Activated CD8-positive, alpha-beta memory T cell treated with anti-CD3 and anti-CD28 coated beads, Interleukin-2, amount 10 ng/mL, durations not matched to agents 7 days and 5 days (primary cell): ENCODE measurements at regions not wholly inside any gene's neighbourhood (a gene's known extent, or its start where the extent isn't known, plus 50 kb on each side); places are given as distances from the start of the nearest gene placed in this dataset.

Experiments
- ATAC-seq: fragments of 150-1000 bp; cut with Tn5 transposase; one replicate; pipeline ENCODE4 v1.10.0; 2021; ENCODE audit warnings: moderate library complexity
- CTCF ChIA-PET: fragments of 350-600 bp; sonication (Branson Sonifier 250); formaldehyde crosslinking; loops from one replicate; lab custom pipeline; 2021; ENCODE audit warnings: antibody characterized with exemption; lab: Charles Lee
- DNase-seq: peaks from one replicate; pipeline ENCODE4 v3.0.0-alpha.2; 2020
- H3K27ac Mint-ChIP-seq: one replicate; pipeline ENCODE4 v1.8.0; 2021; ENCODE audit warnings: mild to moderate bottlenecking, mixed read lengths
- H3K27me3 Mint-ChIP-seq: one replicate; pipeline ENCODE4 v1.8.0; 2021; ENCODE audit warnings: mixed read lengths
- H3K36me3 Mint-ChIP-seq: one replicate; pipeline ENCODE4 v1.8.0; 2021; ENCODE audit warnings: mild to moderate bottlenecking, mixed read lengths
- H3K4me1 Mint-ChIP-seq: one replicate; pipeline ENCODE4 v1.8.0; 2021; ENCODE audit warnings: mixed read lengths
- H3K4me3 Mint-ChIP-seq: one replicate; pipeline ENCODE4 v1.8.0; 2021; ENCODE audit warnings: mild to moderate bottlenecking, moderate library complexity, mixed read lengths
- H3K9me3 Mint-ChIP-seq: one replicate; pipeline ENCODE4 v1.8.0; 2022; ENCODE audit warnings: low read depth, mixed read lengths

DNA sequence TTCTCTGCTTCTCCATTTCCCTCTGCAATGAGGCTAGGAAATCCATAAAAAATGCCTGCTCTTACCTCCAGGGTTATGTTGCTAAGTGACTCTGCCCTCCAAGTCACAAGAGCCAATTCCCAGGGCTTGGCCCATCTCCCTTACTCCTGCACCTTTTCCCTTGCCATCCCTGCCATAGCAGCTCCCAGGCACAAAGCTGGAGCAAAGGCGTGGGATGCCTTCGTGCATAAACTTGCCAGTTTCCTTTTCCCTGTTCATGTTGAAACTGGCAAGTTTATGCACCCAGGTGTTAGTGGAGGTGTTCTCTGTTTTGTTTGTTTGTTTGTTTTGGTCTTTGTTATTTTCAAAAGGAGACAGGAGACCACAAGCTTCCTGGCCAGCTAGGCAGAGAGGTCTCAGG lies 195.1 kb downstream of the ACKR3 start:
- CTCF ChIA-PET: no interaction called here
- H3K4me3 Mint-ChIP-seq: no peak overlapping the region
- no peak for ATAC-seq

DNA sequence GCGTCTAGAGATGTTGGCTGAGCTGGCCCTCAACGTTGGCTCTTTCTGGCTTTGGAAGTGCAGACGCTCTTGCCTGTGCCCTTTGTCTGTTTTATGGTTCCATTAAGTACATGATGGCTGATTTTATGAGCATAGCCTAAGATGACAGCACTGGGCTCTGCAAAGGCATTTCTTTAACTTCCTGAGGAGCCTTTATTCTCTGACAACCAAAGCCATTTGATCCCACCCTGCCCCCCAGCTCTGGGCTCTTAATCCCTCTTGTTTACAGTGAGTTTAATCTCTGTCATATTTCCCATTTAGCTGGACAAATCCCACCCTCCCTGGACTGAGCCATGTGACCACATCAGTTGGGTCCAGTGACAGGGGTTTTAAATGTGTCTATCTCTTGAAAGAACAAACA lies 195.9 kb downstream of the ACKR3 start:
- Mint-ChIP-seq H3K27me3 (peaks cover 3% of the 10 kb centered on the region), H3K27ac (no peak overlapping the region), H3K36me3 (no peaks in the 10 kb centered on the region), H3K4me3 (no peak overlapping the region), H3K9me3 (no peaks in the 10 kb centered on the region), H3K4me1 (no peaks in the 10 kb centered on the region)
- CTCF ChIA-PET: no interaction called here
- DNase-seq (no peak), ATAC-seq (no peak)

More for the DNA sequence above, 195.1 kb downstream of the ACKR3 start:
- Mint-ChIP-seq H3K27ac (no peak overlapping the region), H3K27me3 (peaks cover 3% of the 10 kb centered on the region), H3K9me3 (no peaks in the 10 kb centered on the region), H3K36me3 (no peaks in the 10 kb centered on the region), H3K4me1 (no peaks in the 10 kb centered on the region)
- no peak for DNase-seq

GRCh38 chr2:236766850-236767249 lies 197.2 kb downstream of the ACKR3 start:
- no peak for ATAC-seq
- Mint-ChIP-seq H3K4me1 (no peaks in the 10 kb centered on the region), H3K27ac (no peak overlapping the region), H3K36me3 (no peaks in the 10 kb centered on the region), H3K4me3 (no peak overlapping the region), H3K27me3 (peaks cover 3% of the 10 kb centered on the region), H3K9me3 (no peaks in the 10 kb centered on the region)
- CTCF ChIA-PET: no interaction called here
- DNase-seq: no peak

DNA sequence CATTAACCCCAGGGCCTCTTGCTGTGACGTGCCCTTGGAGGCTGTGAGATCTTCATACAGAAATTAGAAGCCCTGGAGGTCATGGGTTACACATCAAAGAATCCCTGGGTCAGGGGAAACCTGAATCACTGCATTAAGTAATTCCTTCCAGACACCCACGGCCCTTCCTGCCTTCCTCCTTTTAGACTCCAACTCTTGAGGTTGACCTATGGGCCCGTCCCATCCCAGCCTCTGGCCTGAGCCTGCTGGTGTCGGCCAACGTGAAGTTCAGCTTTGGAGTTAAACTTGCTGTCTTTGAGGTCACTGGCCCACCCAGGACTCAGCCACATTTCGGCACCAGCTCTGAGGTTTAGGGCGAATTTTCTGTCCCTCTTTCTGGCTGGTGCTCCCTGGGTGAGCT lies 198.3 kb downstream of the ACKR3 start:
- H3K36me3 Mint-ChIP-seq: no peaks in the 10 kb centered on the region
- H3K27me3 Mint-ChIP-seq: peaks cover 3% of the 10 kb centered on the region
- H3K27ac Mint-ChIP-seq: no peak overlapping the region
- DNase-seq (no peak), ATAC-seq (no peak)
- CTCF ChIA-PET: no interaction called here
- H3K4me1 Mint-ChIP-seq: no peaks in the 10 kb centered on the region
- no peaks in the 10 kb centered on the region for H3K9me3 Mint-ChIP-seq
- no peak overlapping the region for H3K4me3 Mint-ChIP-seq

GRCh38 chr2:236768393-236769140 lies 198.9 kb downstream of the ACKR3 start:
- peaks cover 3% of the 10 kb centered on the region for H3K27me3 Mint-ChIP-seq
- CTCF ChIA-PET: no interaction called here
- no peak overlapping the region for H3K27ac Mint-ChIP-seq
- DNase-seq (no peak), ATAC-seq (no peak)
- H3K4me1 Mint-ChIP-seq: no peaks in the 10 kb centered on the region
- no peaks in the 10 kb centered on the region for H3K36me3 Mint-ChIP-seq
- no peak overlapping the region for H3K4me3 Mint-ChIP-seq
- no peaks in the 10 kb centered on the region for H3K9me3 Mint-ChIP-seq

- no peak for DNase-seq
- Mint-ChIP-seq H3K27ac (no peak overlapping the region), H3K27me3 (peaks cover 3% of the 10 kb centered on the region), H3K9me3 (no peaks in the 10 kb centered on the region), H3K36me3 (no peaks in the 10 kb centered on the region), H3K4me3 (no peak overlapping the region), H3K4me1 (no peaks in the 10 kb centered on the region)
- CTCF ChIA-PET: no interaction called here
- ATAC-seq: no peak
Measured at GRCh38 chr2:236769981-236770671, 200.5 kb downstream of the ACKR3 start.

- ATAC-seq: no peak
- DNase-seq: no peak
- H3K27me3 Mint-ChIP-seq: no peaks in the 10 kb centered on the region
- H3K9me3 Mint-ChIP-seq: no peaks in the 10 kb centered on the region
- H3K4me3 Mint-ChIP-seq: no peak overlapping the region
- no peak overlapping the region for H3K27ac Mint-ChIP-seq
- H3K36me3 Mint-ChIP-seq: no peaks in the 10 kb centered on the region
- no peaks in the 10 kb centered on the region for H3K4me1 Mint-ChIP-seq
- CTCF ChIA-PET: no interaction called here
Measured at GRCh38 chr2:236772220-236772837, 202.7 kb downstream of the ACKR3 start.

GRCh38 chr2:236773206-236773605 lies 203.6 kb downstream of the ACKR3 start:
- H3K27me3 Mint-ChIP-seq: no peaks in the 10 kb centered on the region
- ATAC-seq: no peak

GRCh38 chr2:236774171-236774570 lies 204.5 kb downstream of the ACKR3 start:
- DNase-seq (no peak), ATAC-seq (no peak)
- Mint-ChIP-seq H3K27ac (no peak overlapping the region), H3K36me3 (no peaks in the 10 kb centered on the region), H3K4me3 (no peak overlapping the region), H3K4me1 (no peaks in the 10 kb centered on the region), H3K9me3 (no peaks in the 10 kb centered on the region), H3K27me3 (no peaks in the 10 kb centered on the region)
- CTCF ChIA-PET: no interaction called here

More at GRCh38 chr2:236773206-236773605, 203.6 kb downstream of the ACKR3 start:
- Mint-ChIP-seq H3K27ac (no peak overlapping the region), H3K36me3 (no peaks in the 10 kb centered on the region), H3K4me3 (no peak overlapping the region), H3K4me1 (no peaks in the 10 kb centered on the region), H3K9me3 (no peaks in the 10 kb centered on the region)
- CTCF ChIA-PET: no interaction called here
- DNase-seq: no peak

GRCh38 chr2:236775511-236775910 lies 205.9 kb downstream of the ACKR3 start:
- ATAC-seq (no peak), DNase-seq (no peak)
- CTCF ChIA-PET: no interaction called here
- Mint-ChIP-seq H3K4me1 (no peaks in the 10 kb centered on the region), H3K27ac (no peak overlapping the region), H3K9me3 (no peaks in the 10 kb centered on the region), H3K4me3 (no peak overlapping the region), H3K27me3 (no peaks in the 10 kb centered on the region), H3K36me3 (no peaks in the 10 kb centered on the region)

GRCh38 chr2:236776206-236776605 lies 206.6 kb downstream of the ACKR3 start:
- H3K27me3 Mint-ChIP-seq: no peaks in the 10 kb centered on the region
- no peak overlapping the region for H3K4me3 Mint-ChIP-seq
- no peaks in the 10 kb centered on the region for H3K4me1 Mint-ChIP-seq
- DNase-seq (no peak), ATAC-seq (no peak)
- H3K27ac Mint-ChIP-seq: no peak overlapping the region
- no peaks in the 10 kb centered on the region for H3K9me3 Mint-ChIP-seq
- CTCF ChIA-PET: no interaction called here
- H3K36me3 Mint-ChIP-seq: no peaks in the 10 kb centered on the region

- H3K4me3 Mint-ChIP-seq: no peak overlapping the region
- H3K4me1 Mint-ChIP-seq: no peaks in the 10 kb centered on the region
- CTCF ChIA-PET: no interaction called here
- H3K36me3 Mint-ChIP-seq: no peaks in the 10 kb centered on the region
- H3K9me3 Mint-ChIP-seq: no peaks in the 10 kb centered on the region
- no peaks in the 10 kb centered on the region for H3K27me3 Mint-ChIP-seq
- no peak for ATAC-seq
- H3K27ac Mint-ChIP-seq: no peak overlapping the region
- no peak for DNase-seq
Measured at GRCh38 chr2:236776695-236777251, 207.1 kb downstream of the ACKR3 start.

DNA sequence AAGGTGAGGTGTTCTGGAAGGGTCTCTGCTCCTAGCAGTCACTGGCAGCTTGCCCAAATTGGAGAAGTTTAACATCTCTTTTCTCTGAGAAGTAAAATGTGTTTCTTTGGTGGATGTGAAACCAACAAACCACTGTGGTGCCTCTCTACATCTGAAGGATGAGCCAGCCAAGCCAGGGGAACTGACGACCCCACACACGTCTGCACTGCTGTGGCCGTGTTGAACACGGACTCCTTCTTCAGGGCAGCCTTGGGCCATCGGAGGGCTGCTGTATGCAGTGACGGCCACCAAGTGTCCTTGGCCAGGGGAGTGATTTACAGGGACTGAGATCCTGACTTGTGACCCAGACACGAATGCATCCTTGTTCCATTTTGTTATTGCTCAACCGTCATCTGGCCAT lies 207.8 kb downstream of the ACKR3 start:
- Mint-ChIP-seq H3K36me3 (no peaks in the 10 kb centered on the region), H3K27ac (no peak overlapping the region), H3K4me3 (no peak overlapping the region), H3K9me3 (no peaks in the 10 kb centered on the region), H3K4me1 (no peaks in the 10 kb centered on the region), H3K27me3 (peaks cover 3% of the 10 kb centered on the region)
- no peak for DNase-seq
- CTCF ChIA-PET: no interaction called here
- ATAC-seq: no peak
